HG02623 (cell line): ENCODE measurements at regions not wholly inside any gene's neighbourhood (a gene's known extent, or its start where the extent isn't known, plus 50 kb on each side); places are given as distances from the start of the nearest gene placed in this dataset.

Source experiments
- ATAC-seq: cut with Tn5 transposase; IDR thresholded peaks from one replicate; pipeline ENCODE4 v1.9.1; 2021; ENCODE audit warnings: moderate library complexity; ENCODE audit not compliant: unreplicated experiment

GRCh38 chr10:44064987-44065787 lies 319.7 kb downstream of the CXCL12 start:
- no peak for ATAC-seq

- ATAC-seq: no peak
These were observed 320.6 kb downstream of the CXCL12 start for GRCh38 chr10:44064317-44064716.

GRCh38 chr10:44063686-44064085 lies 321.2 kb downstream of the CXCL12 start:
- no peak for ATAC-seq

- no peak for ATAC-seq
These were observed 324.2 kb downstream of the CXCL12 start for GRCh38 chr10:44060719-44061118.

GRCh38 chr10:44060221-44060620 lies 324.7 kb downstream of the CXCL12 start:
- ATAC-seq: no peak

- ATAC-seq: no peak
These were observed 326.6 kb downstream of the CXCL12 start for GRCh38 chr10:44058259-44058658.

GRCh38 chr10:44056967-44057805 lies 327.7 kb downstream of the CXCL12 start:
- ATAC-seq: no peak

- ATAC-seq: no peak
These were observed 328.7 kb downstream of the CXCL12 start for GRCh38 chr10:44056206-44056605.

- ATAC-seq: no peak
These were observed 330.9 kb downstream of the CXCL12 start for GRCh38 chr10:44054046-44054445.

- ATAC-seq: no peak
These were observed 331.5 kb downstream of the CXCL12 start for GRCh38 chr10:44053391-44053790.

GRCh38 chr10:44051584-44052385 lies 333.1 kb downstream of the CXCL12 start:
- no peak for ATAC-seq

GRCh38 chr10:44051091-44051490 lies 333.8 kb downstream of the CXCL12 start:
- no peak for ATAC-seq

- no peak for ATAC-seq
These were observed 335.4 kb downstream of the CXCL12 start for GRCh38 chr10:44049301-44050015.

- ATAC-seq: no peak
These were observed 337.5 kb downstream of the CXCL12 start for GRCh38 chr10:44047361-44047760.

GRCh38 chr10:44046605-44047004 lies 338.3 kb downstream of the CXCL12 start:
- no peak for ATAC-seq

GRCh38 chr10:44045020-44045419 lies 339.9 kb downstream of the CXCL12 start:
- no peak for ATAC-seq

GRCh38 chr10:44044549-44044948 lies 340.3 kb downstream of the CXCL12 start:
- no peak for ATAC-seq

GRCh38 chr10:44043646-44044375 lies 341.1 kb downstream of the CXCL12 start:
- no peak for ATAC-seq

GRCh38 chr10:44042926-44043602 lies 341.8 kb downstream of the CXCL12 start:
- no peak for ATAC-seq
